Chondrocyte (in vitro differentiated cells): ENCODE measurements at regions not wholly inside any gene's neighbourhood (a gene's known extent, or its start where the extent isn't known, plus 50 kb on each side); places are given as distances from the start of the nearest gene placed in this dataset.

Experiments
- DNase-seq: peaks from one replicate; pipeline ENCODE4 v3.0.0; 2021; ENCODE audit warnings: mixed read lengths, low spot score
- H3K27ac Mint-ChIP-seq: one replicate; pipeline ENCODE4 v1.8.0; 2021; ENCODE audit warnings: mild to moderate bottlenecking, moderate library complexity, mixed read lengths; ENCODE audit not compliant: unreplicated experiment
- H3K27me3 Mint-ChIP-seq: 2 replicates; pipeline ENCODE4 v1.8.0; 2021; ENCODE audit warnings: low read depth, mixed read lengths
- H3K36me3 Mint-ChIP-seq: 2 replicates; pipeline ENCODE4 v1.8.0; 2021; ENCODE audit warnings: low read depth, mixed read lengths
- H3K4me1 Mint-ChIP-seq: 2 replicates; pipeline ENCODE4 v1.8.0; 2021; ENCODE audit warnings: low read depth, mild to moderate bottlenecking, mixed read lengths
- H3K4me3 Mint-ChIP-seq: one replicate; pipeline ENCODE4 v1.8.0; 2021; ENCODE audit warnings: mild to moderate bottlenecking, moderate library complexity, mixed read lengths; ENCODE audit not compliant: unreplicated experiment
- H3K9me3 Mint-ChIP-seq: 2 replicates; pipeline ENCODE4 v1.8.0; 2021; ENCODE audit warnings: low read depth, mixed read lengths
- TF ChIP-seq, protein P1 (sequence below): fragments of 200-600 bp; sonication (generic); IDR thresholded peaks from 2 replicates; pipeline ENCODE4 v1.5.0; 2021; ENCODE audit warnings: antibody characterized with exemption, mild to moderate bottlenecking, moderate library complexity

- DNase-seq: no peak
- peaks cover 2% of the 10 kb centered on the region for H3K36me3 Mint-ChIP-seq
- no peaks in the 10 kb centered on the region for H3K9me3 Mint-ChIP-seq
- no peak overlapping the region for H3K27ac Mint-ChIP-seq
- peaks cover 14% of the 10 kb centered on the region for H3K27me3 Mint-ChIP-seq
- TF ChIP-seq, protein P1, sequence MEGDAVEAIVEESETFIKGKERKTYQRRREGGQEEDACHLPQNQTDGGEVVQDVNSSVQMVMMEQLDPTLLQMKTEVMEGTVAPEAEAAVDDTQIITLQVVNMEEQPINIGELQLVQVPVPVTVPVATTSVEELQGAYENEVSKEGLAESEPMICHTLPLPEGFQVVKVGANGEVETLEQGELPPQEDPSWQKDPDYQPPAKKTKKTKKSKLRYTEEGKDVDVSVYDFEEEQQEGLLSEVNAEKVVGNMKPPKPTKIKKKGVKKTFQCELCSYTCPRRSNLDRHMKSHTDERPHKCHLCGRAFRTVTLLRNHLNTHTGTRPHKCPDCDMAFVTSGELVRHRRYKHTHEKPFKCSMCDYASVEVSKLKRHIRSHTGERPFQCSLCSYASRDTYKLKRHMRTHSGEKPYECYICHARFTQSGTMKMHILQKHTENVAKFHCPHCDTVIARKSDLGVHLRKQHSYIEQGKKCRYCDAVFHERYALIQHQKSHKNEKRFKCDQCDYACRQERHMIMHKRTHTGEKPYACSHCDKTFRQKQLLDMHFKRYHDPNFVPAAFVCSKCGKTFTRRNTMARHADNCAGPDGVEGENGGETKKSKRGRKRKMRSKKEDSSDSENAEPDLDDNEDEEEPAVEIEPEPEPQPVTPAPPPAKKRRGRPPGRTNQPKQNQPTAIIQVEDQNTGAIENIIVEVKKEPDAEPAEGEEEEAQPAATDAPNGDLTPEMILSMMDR: no peak
- H3K4me3 Mint-ChIP-seq: no peak overlapping the region
- peaks cover under 1% of the 10 kb centered on the region for H3K4me1 Mint-ChIP-seq
Observed at GRCh38 chr11:2071748-2072385, 67.3 kb downstream of the IGF2 start.
